GM23338 (cell line): ENCODE measurements at regions not wholly inside any gene's neighbourhood (a gene's known extent, or its start where the extent isn't known, plus 50 kb on each side); places are given as distances from the start of the nearest gene placed in this dataset.

Experiments used
- ATAC-seq: fragments of 200-7000 bp; cut with Tn5 transposase; 3 replicates; pipeline ENCODE4 v1.9.1; 2020
- DNase-seq: peaks from one replicate; pipeline ENCODE4 v3.0.0-alpha.2; 2015; ENCODE audit warnings: low spot score
- H2AFZ ChIP-seq: fragments of 200-600 bp; sonication (generic); 2 replicates; pipeline ENCODE4 v1.8.0; 2016; ENCODE audit warnings: antibody characterized with exemption, mild to moderate bottlenecking, moderate library complexity
- H3F3A ChIP-seq: fragments of 200-600 bp; sonication (generic); replicated peaks from 2 replicates; pipeline ENCODE4 v1.8.0; 2017; ENCODE audit warnings: antibody characterized with exemption, mixed run types, low read depth
- H3K27ac ChIP-seq: fragments of 200-600 bp; sonication (generic); 2 replicates; pipeline ENCODE4 v1.6.1; 2016; ENCODE audit warnings: low read depth
- H3K27me3 ChIP-seq: fragments of 200-600 bp; sonication (generic); 2 replicates; pipeline ENCODE4 v1.8.0; 2016; ENCODE audit warnings: mild to moderate bottlenecking, mixed run types, moderate library complexity; ENCODE audit not compliant: insufficient read depth
- H3K36me3 ChIP-seq: fragments of 200-600 bp; sonication (generic); 2 replicates; pipeline ENCODE4 v1.8.0; 2016; ENCODE audit warnings: mild to moderate bottlenecking; ENCODE audit not compliant: insufficient read depth
- H3K4me1 ChIP-seq: fragments of 200-600 bp; sonication (generic); 2 replicates; pipeline ENCODE4 v1.8.0; 2016; ENCODE audit warnings: mild to moderate bottlenecking, moderate library complexity; ENCODE audit not compliant: insufficient read depth
- H3K4me2 ChIP-seq: fragments of 200-600 bp; sonication (generic); 2 replicates; pipeline ENCODE4 v1.7.1; 2017; ENCODE audit warnings: mixed run types
- H3K4me3 ChIP-seq: fragments of 200-600 bp; sonication (generic); 2 replicates; pipeline ENCODE4 v1.6.1; 2016; ENCODE audit warnings: mixed run types
- H3K79me2 ChIP-seq: fragments of 200-600 bp; sonication (generic); replicated peaks from 2 replicates; pipeline ENCODE4 v1.8.0; 2017; ENCODE audit warnings: mild to moderate bottlenecking; ENCODE audit not compliant: insufficient read depth
- H3K9me2 ChIP-seq: fragments of 200-600 bp; sonication (generic); 2 replicates; pipeline ENCODE4 v1.8.0; 2017; ENCODE audit not compliant: insufficient read depth
- H4K20me1 ChIP-seq: fragments of 200-600 bp; sonication (generic); replicated peaks from 2 replicates; pipeline ENCODE4 v1.8.0; 2017; ENCODE audit warnings: mild to moderate bottlenecking; ENCODE audit not compliant: insufficient read depth
- H3K27ac Mint-ChIP-seq: 2 replicates; pipeline ENCODE4 v1.8.0; 2020; ENCODE audit warnings: inconsistent platforms, mild to moderate bottlenecking, moderate library complexity, mixed read lengths
- H3K27me3 Mint-ChIP-seq: 3 replicates; pipeline ENCODE4 v1.8.0; 2022; ENCODE audit warnings: low read depth, mild to moderate bottlenecking, moderate library complexity, mixed read lengths, inconsistent platforms; ENCODE audit not compliant: insufficient read depth, poor library complexity
- H3K36me3 Mint-ChIP-seq: 3 replicates; pipeline ENCODE4 v1.8.0; 2021; ENCODE audit warnings: low read depth, mild to moderate bottlenecking, inconsistent platforms, moderate library complexity, mixed read lengths
- H3K4me1 Mint-ChIP-seq: 3 replicates; pipeline ENCODE4 v1.8.0; 2020; ENCODE audit warnings: mild to moderate bottlenecking, inconsistent platforms, mixed read lengths
- H3K4me3 Mint-ChIP-seq: 3 replicates; pipeline ENCODE4 v1.8.0; 2021; ENCODE audit warnings: moderate library complexity, mild to moderate bottlenecking, inconsistent platforms, mixed read lengths
- H3K9me3 Mint-ChIP-seq: 3 replicates; pipeline ENCODE4 v1.8.0; 2020; ENCODE audit warnings: moderate library complexity, mild to moderate bottlenecking, inconsistent platforms, mixed read lengths
- CREB1 ChIP-seq: fragments of 250-450 bp; sonication (Bioruptor Pico); IDR thresholded peaks from 2 replicates; pipeline ENCODE4 v1.5.0; 2020; ENCODE audit warnings: low read depth, mild to moderate bottlenecking, moderate library complexity
- EZH2 ChIP-seq: fragments of 200-600 bp; sonication (generic); IDR thresholded peaks from one replicate; pipeline ENCODE4 v1.8.0; 2017; ENCODE audit warnings: antibody characterized with exemption, mild to moderate bottlenecking, low read depth; ENCODE audit not compliant: unreplicated experiment
- EZH2phosphoT487 ChIP-seq: fragments of 200-600 bp; sonication (generic); IDR thresholded peaks from one replicate; pipeline ENCODE4 v1.8.1; 2018; ENCODE audit warnings: antibody characterized with exemption; ENCODE audit not compliant: unreplicated experiment
- JUNB ChIP-seq: IDR thresholded peaks from one replicate; pipeline ENCODE4 v1.6.1; 2016; ENCODE audit warnings: antibody characterized with exemption; ENCODE audit not compliant: unreplicated experiment
- NANOG ChIP-seq: IDR thresholded peaks from 2 replicates; pipeline ENCODE4 v1.6.1; 2016; ENCODE audit warnings: antibody characterized with exemption, borderline replicate concordance
- POLR2AphosphoS5 ChIP-seq: IDR thresholded peaks from 2 replicates; pipeline ENCODE4 v1.6.1; 2016; ENCODE audit warnings: antibody characterized with exemption, low read depth
- STAT1 ChIP-seq: IDR thresholded peaks from one replicate; pipeline ENCODE4 v1.6.1; 2016; ENCODE audit warnings: antibody characterized with exemption; ENCODE audit not compliant: unreplicated experiment
- ZNF114 ChIP-seq: fragments of 250-450 bp; sonication (Bioruptor Pico); IDR thresholded peaks from 2 replicates; pipeline ENCODE4 v1.5.0; 2020; ENCODE audit warnings: mild to moderate bottlenecking, moderate library complexity
- ZNF331 ChIP-seq: fragments of 250-450 bp; sonication (Bioruptor Pico); IDR thresholded peaks from 2 replicates; pipeline ENCODE4 v1.5.0; 2020; ENCODE audit warnings: low read depth, mild to moderate bottlenecking, moderate library complexity
- TF ChIP-seq, protein P1 (sequence below): IDR thresholded peaks from 2 replicates; pipeline ENCODE4 v1.6.1; 2016; ENCODE audit warnings: antibody characterized with exemption
- TF ChIP-seq, protein P2 (sequence below), 2 experiments: fragments of 200-600 bp in 1 of 2; sonication (generic) in 1 of 2; conservative IDR thresholded peaks; 2 replicates each; pipeline versions ENCODE4 v1.5.1 to v1.6.1; 2016 to 2017; ENCODE audit warnings: antibody characterized with exemption in 2 of 2, low read depth in 2 of 2, mild to moderate bottlenecking in 2 of 2, moderate library complexity in 1 of 2
- TF ChIP-seq, protein P3 (sequence below): fragments of 250-450 bp; sonication (Bioruptor Pico); IDR thresholded peaks from 2 replicates; pipeline ENCODE4 v1.5.0; 2020; ENCODE audit warnings: mild to moderate bottlenecking, moderate library complexity
- TF ChIP-seq, protein P4 (sequence below): IDR thresholded peaks from one replicate; pipeline ENCODE4 v1.6.1; 2018; ENCODE audit warnings: antibody characterized with exemption; ENCODE audit not compliant: unreplicated experiment

DNA sequence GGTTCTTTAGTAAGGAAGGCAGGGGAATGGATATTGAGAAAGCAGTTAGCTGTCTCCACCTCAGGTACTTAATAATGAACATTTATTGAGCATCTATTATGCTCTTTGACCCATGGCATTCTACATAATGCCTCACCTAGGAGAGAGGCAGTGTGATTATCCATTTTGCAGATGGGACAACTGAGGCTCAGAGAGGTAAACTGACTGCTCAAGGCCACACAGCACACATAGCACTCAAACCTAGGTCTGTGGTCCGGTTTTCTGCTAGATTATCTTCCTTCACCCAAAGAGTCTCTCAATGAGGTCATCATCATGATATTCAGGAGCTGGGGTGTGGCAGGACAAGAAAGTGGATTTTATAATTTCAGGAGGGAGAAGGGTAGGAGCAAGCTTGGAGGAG lies 199.1 kb upstream of the LHX5 start:
- Histone ChIP-seq H3K4me3 (no peak overlapping the region), H3K79me2 (no peaks in the 10 kb centered on the region), H3K9me2 (no peaks in the 10 kb centered on the region), H3K4me1 (no peaks in the 10 kb centered on the region; the same call in 1 of the 2 replicates), H3K4me2 (no peak overlapping the region), H4K20me1 (no peaks in the 10 kb centered on the region), H3K27me3 (no peaks in the 10 kb centered on the region), H3F3A (no peaks in the 10 kb centered on the region), H3K27ac (no peak overlapping the region), H3K36me3 (no peaks in the 10 kb centered on the region), H2AFZ (no peak overlapping the region)
- ATAC-seq, result no peak
- H3K4me3 Mint-ChIP-seq, result no peak overlapping the region
- H3K27me3 Mint-ChIP-seq, result peaks cover 4% of the 10 kb centered on the region
- H3K9me3 Mint-ChIP-seq, result no peaks in the 10 kb centered on the region
- H3K27ac Mint-ChIP-seq, result no peak overlapping the region
- DNase-seq, result no peak
- TF ChIP-seq, protein P1, sequence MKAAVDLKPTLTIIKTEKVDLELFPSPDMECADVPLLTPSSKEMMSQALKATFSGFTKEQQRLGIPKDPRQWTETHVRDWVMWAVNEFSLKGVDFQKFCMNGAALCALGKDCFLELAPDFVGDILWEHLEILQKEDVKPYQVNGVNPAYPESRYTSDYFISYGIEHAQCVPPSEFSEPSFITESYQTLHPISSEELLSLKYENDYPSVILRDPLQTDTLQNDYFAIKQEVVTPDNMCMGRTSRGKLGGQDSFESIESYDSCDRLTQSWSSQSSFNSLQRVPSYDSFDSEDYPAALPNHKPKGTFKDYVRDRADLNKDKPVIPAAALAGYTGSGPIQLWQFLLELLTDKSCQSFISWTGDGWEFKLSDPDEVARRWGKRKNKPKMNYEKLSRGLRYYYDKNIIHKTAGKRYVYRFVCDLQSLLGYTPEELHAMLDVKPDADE, result no peak
- no peak for TF ChIP-seq POLR2AphosphoS5
- TF ChIP-seq, protein P2, sequence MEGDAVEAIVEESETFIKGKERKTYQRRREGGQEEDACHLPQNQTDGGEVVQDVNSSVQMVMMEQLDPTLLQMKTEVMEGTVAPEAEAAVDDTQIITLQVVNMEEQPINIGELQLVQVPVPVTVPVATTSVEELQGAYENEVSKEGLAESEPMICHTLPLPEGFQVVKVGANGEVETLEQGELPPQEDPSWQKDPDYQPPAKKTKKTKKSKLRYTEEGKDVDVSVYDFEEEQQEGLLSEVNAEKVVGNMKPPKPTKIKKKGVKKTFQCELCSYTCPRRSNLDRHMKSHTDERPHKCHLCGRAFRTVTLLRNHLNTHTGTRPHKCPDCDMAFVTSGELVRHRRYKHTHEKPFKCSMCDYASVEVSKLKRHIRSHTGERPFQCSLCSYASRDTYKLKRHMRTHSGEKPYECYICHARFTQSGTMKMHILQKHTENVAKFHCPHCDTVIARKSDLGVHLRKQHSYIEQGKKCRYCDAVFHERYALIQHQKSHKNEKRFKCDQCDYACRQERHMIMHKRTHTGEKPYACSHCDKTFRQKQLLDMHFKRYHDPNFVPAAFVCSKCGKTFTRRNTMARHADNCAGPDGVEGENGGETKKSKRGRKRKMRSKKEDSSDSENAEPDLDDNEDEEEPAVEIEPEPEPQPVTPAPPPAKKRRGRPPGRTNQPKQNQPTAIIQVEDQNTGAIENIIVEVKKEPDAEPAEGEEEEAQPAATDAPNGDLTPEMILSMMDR (conservative IDR thresholded peaks at IDR 0.05; ENCODE audit: low read depth in 2 of 2), result no peak
- no peak for TF ChIP-seq ZNF114 (CRISPR knock-in tag)
- no peak for TF ChIP-seq CREB1
- no peak for TF ChIP-seq JUNB
- no peak for TF ChIP-seq EZH2phosphoT487
- TF ChIP-seq EZH2, result no peak
- no peak for TF ChIP-seq NANOG
- TF ChIP-seq, protein P3, sequence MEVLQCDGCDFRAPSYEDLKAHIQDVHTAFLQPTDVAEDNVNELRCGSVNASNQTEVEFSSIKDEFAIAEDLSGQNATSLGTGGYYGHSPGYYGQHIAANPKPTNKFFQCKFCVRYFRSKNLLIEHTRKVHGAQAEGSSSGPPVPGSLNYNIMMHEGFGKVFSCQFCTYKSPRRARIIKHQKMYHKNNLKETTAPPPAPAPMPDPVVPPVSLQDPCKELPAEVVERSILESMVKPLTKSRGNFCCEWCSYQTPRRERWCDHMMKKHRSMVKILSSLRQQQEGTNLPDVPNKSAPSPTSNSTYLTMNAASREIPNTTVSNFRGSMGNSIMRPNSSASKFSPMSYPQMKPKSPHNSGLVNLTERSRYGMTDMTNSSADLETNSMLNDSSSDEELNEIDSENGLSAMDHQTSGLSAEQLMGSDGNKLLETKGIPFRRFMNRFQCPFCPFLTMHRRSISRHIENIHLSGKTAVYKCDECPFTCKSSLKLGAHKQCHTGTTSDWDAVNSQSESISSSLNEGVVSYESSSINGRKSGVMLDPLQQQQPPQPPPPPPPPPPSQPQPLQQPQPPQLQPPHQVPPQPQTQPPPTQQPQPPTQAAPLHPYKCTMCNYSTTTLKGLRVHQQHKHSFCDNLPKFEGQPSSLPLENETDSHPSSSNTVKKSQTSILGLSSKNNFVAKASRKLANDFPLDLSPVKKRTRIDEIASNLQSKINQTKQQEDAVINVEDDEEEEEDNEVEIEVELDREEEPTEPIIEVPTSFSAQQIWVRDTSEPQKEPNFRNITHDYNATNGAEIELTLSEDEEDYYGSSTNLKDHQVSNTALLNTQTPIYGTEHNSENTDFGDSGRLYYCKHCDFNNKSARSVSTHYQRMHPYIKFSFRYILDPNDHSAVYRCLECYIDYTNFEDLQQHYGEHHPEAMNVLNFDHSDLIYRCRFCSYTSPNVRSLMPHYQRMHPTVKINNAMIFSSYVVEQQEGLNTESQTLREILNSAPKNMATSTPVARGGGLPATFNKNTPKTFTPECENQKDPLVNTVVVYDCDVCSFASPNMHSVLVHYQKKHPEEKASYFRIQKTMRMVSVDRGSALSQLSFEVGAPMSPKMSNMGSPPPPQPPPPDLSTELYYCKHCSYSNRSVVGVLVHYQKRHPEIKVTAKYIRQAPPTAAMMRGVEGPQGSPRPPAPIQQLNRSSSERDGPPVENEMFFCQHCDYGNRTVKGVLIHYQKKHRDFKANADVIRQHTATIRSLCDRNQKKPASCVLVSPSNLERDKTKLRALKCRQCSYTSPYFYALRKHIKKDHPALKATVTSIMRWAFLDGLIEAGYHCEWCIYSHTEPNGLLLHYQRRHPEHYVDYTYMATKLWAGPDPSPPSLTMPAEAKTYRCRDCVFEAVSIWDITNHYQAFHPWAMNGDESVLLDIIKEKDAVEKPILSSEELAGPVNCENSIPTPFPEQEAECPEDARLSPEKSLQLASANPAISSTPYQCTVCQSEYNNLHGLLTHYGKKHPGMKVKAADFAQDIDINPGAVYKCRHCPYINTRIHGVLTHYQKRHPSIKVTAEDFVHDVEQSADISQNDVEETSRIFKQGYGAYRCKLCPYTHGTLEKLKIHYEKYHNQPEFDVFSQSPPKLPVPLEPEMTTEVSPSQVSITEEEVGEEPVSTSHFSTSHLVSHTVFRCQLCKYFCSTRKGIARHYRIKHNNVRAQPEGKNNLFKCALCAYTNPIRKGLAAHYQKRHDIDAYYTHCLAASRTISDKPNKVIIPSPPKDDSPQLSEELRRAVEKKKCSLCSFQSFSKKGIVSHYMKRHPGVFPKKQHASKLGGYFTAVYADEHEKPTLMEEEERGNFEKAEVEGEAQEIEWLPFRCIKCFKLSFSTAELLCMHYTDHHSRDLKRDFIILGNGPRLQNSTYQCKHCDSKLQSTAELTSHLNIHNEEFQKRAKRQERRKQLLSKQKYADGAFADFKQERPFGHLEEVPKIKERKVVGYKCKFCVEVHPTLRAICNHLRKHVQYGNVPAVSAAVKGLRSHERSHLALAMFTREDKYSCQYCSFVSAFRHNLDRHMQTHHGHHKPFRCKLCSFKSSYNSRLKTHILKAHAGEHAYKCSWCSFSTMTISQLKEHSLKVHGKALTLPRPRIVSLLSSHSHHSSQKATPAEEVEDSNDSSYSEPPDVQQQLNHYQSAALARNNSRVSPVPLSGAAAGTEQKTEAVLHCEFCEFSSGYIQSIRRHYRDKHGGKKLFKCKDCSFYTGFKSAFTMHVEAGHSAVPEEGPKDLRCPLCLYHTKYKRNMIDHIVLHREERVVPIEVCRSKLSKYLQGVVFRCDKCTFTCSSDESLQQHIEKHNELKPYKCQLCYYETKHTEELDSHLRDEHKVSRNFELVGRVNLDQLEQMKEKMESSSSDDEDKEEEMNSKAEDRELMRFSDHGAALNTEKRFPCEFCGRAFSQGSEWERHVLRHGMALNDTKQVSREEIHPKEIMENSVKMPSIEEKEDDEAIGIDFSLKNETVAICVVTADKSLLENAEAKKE (CRISPR knock-in tag), result no peak
- no peak for TF ChIP-seq ZNF331 (CRISPR knock-in tag)
- TF ChIP-seq, protein P4, sequence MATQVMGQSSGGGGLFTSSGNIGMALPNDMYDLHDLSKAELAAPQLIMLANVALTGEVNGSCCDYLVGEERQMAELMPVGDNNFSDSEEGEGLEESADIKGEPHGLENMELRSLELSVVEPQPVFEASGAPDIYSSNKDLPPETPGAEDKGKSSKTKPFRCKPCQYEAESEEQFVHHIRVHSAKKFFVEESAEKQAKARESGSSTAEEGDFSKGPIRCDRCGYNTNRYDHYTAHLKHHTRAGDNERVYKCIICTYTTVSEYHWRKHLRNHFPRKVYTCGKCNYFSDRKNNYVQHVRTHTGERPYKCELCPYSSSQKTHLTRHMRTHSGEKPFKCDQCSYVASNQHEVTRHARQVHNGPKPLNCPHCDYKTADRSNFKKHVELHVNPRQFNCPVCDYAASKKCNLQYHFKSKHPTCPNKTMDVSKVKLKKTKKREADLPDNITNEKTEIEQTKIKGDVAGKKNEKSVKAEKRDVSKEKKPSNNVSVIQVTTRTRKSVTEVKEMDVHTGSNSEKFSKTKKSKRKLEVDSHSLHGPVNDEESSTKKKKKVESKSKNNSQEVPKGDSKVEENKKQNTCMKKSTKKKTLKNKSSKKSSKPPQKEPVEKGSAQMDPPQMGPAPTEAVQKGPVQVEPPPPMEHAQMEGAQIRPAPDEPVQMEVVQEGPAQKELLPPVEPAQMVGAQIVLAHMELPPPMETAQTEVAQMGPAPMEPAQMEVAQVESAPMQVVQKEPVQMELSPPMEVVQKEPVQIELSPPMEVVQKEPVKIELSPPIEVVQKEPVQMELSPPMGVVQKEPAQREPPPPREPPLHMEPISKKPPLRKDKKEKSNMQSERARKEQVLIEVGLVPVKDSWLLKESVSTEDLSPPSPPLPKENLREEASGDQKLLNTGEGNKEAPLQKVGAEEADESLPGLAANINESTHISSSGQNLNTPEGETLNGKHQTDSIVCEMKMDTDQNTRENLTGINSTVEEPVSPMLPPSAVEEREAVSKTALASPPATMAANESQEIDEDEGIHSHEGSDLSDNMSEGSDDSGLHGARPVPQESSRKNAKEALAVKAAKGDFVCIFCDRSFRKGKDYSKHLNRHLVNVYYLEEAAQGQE, result no peak
- no peak for TF ChIP-seq STAT1
- no peaks in the 10 kb centered on the region for H3K36me3 Mint-ChIP-seq
- peaks cover 2% of the 10 kb centered on the region; the same call in 1 of the 3 replicates for H3K4me1 Mint-ChIP-seq
